Gastrocnemius medialis (tissue), 4 donors: ENCODE measurements at regions not wholly inside any gene's neighbourhood (a gene's known extent, or its start where the extent isn't known, plus 50 kb on each side); places are given as distances from the start of the nearest gene placed in this dataset.

Experiments used
- ATAC-seq, 2 donors: fragments of 150-250 bp; one replicate each; pipeline ENCODE4 v1.9.1; 2016
- DNase-seq, 2 donors: peaks; one replicate each; pipeline ENCODE4 v3.0.0-alpha.2; 2019
- H3K27ac ChIP-seq, 4 donors: fragments of 200-600 bp; sonication (generic); 1 replicate in 1 of 4; 2 replicates in 3 of 4; pipeline ENCODE4 v1.5.1; 2016 to 2018; ENCODE audit warnings: mild to moderate bottlenecking in 2 of 4, moderate library complexity in 1 of 4
- H3K27me3 ChIP-seq, 3 donors: fragments of 200-600 bp; sonication (generic) in 2 of 3; 1 replicate in 1 of 3; 2 replicates in 2 of 3; pipeline versions ENCODE4 v1.5.1 to v1.6.0; 2016 to 2019; ENCODE audit warnings: mild to moderate bottlenecking in 1 of 3, moderate library complexity in 1 of 3
- H3K36me3 ChIP-seq, 2 donors: fragments of 200-600 bp; sonication (generic) in 1 of 2; one replicate each; pipeline ENCODE4 v1.5.1; 2017 to 2018
- H3K4me1 ChIP-seq, 2 donors: fragments of 200-600 bp; sonication (generic) in 1 of 2; one replicate each; pipeline ENCODE4 v1.5.1; 2016 to 2017; ENCODE audit warnings: mild to moderate bottlenecking in 2 of 2
- H3K4me3 ChIP-seq, 4 donors: fragments of 200-600 bp; sonication (generic) in 3 of 4; 1 replicate in 1 of 4; 2 replicates in 3 of 4; pipeline ENCODE4 v1.5.1; 2016 to 2019; ENCODE audit warnings: mild to moderate bottlenecking in 2 of 4
- H3K9me3 ChIP-seq, 3 donors: fragments of 200-600 bp; sonication (generic) in 2 of 3; 1 replicate in 1 of 3; 2 replicates in 2 of 3; pipeline ENCODE4 v1.5.1; 2016 to 2019
- CTCF ChIP-seq, 5 experiments: fragments of 450-650 bp in 3 of 5; fragments of 200-600 bp in 2 of 5; sonication (generic) in 2 of 5; IDR thresholded peaks in 4 of 5; conservative IDR thresholded peaks in 1 of 5; 1 replicate in 4 of 5; 2 replicates in 1 of 5; pipeline ENCODE4 v1.5.1; 2016 to 2019; ENCODE audit warnings: antibody characterized with exemption in 5 of 5, mild to moderate bottlenecking in 3 of 5, moderate library complexity in 3 of 5
- POLR2A ChIP-seq, 2 donors: fragments of 450-650 bp; IDR thresholded peaks; one replicate each; pipeline ENCODE4 v1.6.1; 2017; ENCODE audit warnings: antibody characterized with exemption in 2 of 2, mild to moderate bottlenecking in 2 of 2, moderate library complexity in 2 of 2
- in situ Hi-C, 4 donors: fragments of 200-750 bp; cut with MboI; loops; one replicate each; pipeline versions ENCODE4 v1.15.0 to v1.8.0; 2017; ENCODE audit warnings: low sequenced_read_pairs in 4 of 4
- intact Hi-C: fragments of 100-400 bp; cut with DNase I; formaldehyde crosslinking; loops from one replicate; pipeline ENCODE4 v1.15.1; 2023; ENCODE audit warnings: low total_unique reads

GRCh38 chr2:38475567-38475881 is 98.5 kb upstream of the ATL2 start:
- intact Hi-C loops = no loop called here
- H3K4me1 ChIP-seq = peaks cover 21 to 22% of the 10 kb centered on the region in 2 donors
- in situ Hi-C loops = no loop called here

GRCh38 chr2:38474715-38475566 is 97.9 kb upstream of the ATL2 start:
- in situ Hi-C loops (no loop called here), intact Hi-C loops (no loop called here)
- Histone ChIP-seq H3K4me1 (peaks cover 21 to 22% of the 10 kb centered on the region in 2 donors), H3K27ac (peak overlapping the region; percentile 48 to 74 (median 64)), H3K27me3 (no peaks in the 10 kb centered on the region), H3K36me3 (no peaks in the 10 kb centered on the region), H3K4me3 (no peak overlapping the region), H3K9me3 (peaks cover 0 to under 1% (median 0%) of the 10 kb centered on the region in 3 donors)
- DNase-seq (no peak), ATAC-seq (peak; percentile 29 to 54)
- TF ChIP-seq CTCF (IDR thresholded peaks at IDR 0.05 in 4 of 5, conservative IDR thresholded peaks at IDR 0.05 in 1 of 5) (no peak), POLR2A (IDR thresholded peaks at IDR 0.05) (no peak)

More at GRCh38 chr2:38475567-38475881, 98.5 kb upstream of the ATL2 start:
- H3K36me3 ChIP-seq = no peaks in the 10 kb centered on the region
- peak overlapping the region; percentile 48 to 74 (median 64) for H3K27ac ChIP-seq
- H3K9me3 ChIP-seq = peaks cover 0 to 6% (median 1%) of the 10 kb centered on the region in 3 donors
- no peak for TF ChIP-seq CTCF (IDR thresholded peaks at IDR 0.05 in 4 of 5, conservative IDR thresholded peaks at IDR 0.05 in 1 of 5)
- TF ChIP-seq POLR2A (IDR thresholded peaks at IDR 0.05) = no peak
- no peak overlapping the region for H3K4me3 ChIP-seq
- no peaks in the 10 kb centered on the region for H3K27me3 ChIP-seq
- ATAC-seq (peak; percentile 31 to 65), DNase-seq (no peak)

DNA sequence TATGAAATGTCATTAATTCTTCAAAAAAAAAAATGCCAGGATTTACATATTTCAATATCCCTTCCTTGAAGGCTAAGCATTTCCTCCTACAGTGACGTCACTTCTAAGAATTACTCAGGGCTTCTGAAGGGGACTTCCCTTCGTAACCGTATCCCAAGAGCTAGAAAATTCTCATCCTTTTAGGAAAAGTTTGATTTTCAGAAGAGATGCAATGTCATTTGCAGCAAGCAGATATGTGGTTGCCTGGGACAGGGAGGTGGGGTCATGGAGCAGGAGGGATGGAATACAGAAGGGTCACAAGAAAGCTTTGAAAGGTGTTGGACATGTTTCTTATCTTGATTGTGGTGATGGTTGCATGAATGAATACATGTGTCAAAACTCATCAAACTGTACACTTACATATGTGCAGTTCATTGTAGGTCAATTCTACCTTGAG is 97.0 kb upstream of the ATL2 start:
- in situ Hi-C loops = no loop called here
- Histone ChIP-seq H3K4me1 (peaks cover 21 to 22% of the 10 kb centered on the region in 2 donors), H3K27me3 (no peaks in the 10 kb centered on the region), H3K9me3 (no peaks in the 10 kb centered on the region), H3K4me3 (no peak overlapping the region), H3K36me3 (no peaks in the 10 kb centered on the region), H3K27ac (no peak overlapping the region)
- DNase-seq (no peak), ATAC-seq (no peak)
- no peak for TF ChIP-seq CTCF (IDR thresholded peaks at IDR 0.05 in 4 of 5, conservative IDR thresholded peaks at IDR 0.05 in 1 of 5)
- no peak for TF ChIP-seq POLR2A (IDR thresholded peaks at IDR 0.05)
- intact Hi-C loops = no loop called here

- H3K9me3 ChIP-seq = no peaks in the 10 kb centered on the region
- ATAC-seq (no peak), DNase-seq (no peak)
- intact Hi-C loops = no loop called here
- peaks cover 21 to 22% of the 10 kb centered on the region in 2 donors for H3K4me1 ChIP-seq
- in situ Hi-C loops = no loop called here
- H3K27me3 ChIP-seq = no peaks in the 10 kb centered on the region
- H3K27ac ChIP-seq = no peak overlapping the region
- no peak for TF ChIP-seq POLR2A (IDR thresholded peaks at IDR 0.05)
- TF ChIP-seq CTCF (IDR thresholded peaks at IDR 0.05 in 4 of 5, conservative IDR thresholded peaks at IDR 0.05 in 1 of 5) = no peak
- H3K36me3 ChIP-seq = no peaks in the 10 kb centered on the region
- no peak overlapping the region for H3K4me3 ChIP-seq
Measured at GRCh38 chr2:38473333-38474005, 96.4 kb upstream of the ATL2 start.
